Stimulated activated CD4-positive, alpha-beta T cell treated with anti-CD3 and anti-CD28 coated beads, Interleukin-1b, Interleukin-23, amount 100 ng/mL, for 48 hours (primary cell): ENCODE measurements at regions not wholly inside any gene's neighbourhood (a gene's known extent, or its start where the extent isn't known, plus 50 kb on each side); places are given as distances from the start of the nearest gene placed in this dataset.

Source experiments
- DNase-seq: peaks from one replicate; pipeline ENCODE4 v3.0.0-alpha.2; 2020

- no peak for DNase-seq
Observed at GRCh38 chr1:114219172-114219868, 65.7 kb upstream of the SYT6 start.

GRCh38 chr1:114218361-114219171 lies 64.9 kb upstream of the SYT6 start:
- no peak for DNase-seq

- DNase-seq: no peak
Observed at GRCh38 chr1:114216431-114217173, 62.9 kb upstream of the SYT6 start.

DNA sequence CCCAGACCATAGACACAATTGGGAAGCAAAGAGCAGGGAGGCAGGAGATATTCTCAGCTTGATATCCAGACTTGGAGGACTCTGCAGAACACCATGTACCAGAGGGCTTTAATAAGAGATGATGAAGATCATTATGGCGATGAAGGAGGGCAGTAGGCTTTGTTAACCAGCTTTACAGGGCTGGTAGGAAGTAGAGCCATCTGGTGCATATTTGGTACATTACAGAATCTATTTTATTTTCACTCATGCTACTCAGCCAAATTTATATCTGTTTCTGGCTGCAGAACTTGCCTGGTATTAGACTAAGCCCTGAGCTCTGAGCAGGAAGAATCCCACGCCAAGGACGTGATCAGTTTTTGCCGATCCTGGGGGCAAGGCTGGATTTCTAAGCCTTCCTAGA lies 61.8 kb upstream of the SYT6 start:
- DNase-seq: no peak

DNA sequence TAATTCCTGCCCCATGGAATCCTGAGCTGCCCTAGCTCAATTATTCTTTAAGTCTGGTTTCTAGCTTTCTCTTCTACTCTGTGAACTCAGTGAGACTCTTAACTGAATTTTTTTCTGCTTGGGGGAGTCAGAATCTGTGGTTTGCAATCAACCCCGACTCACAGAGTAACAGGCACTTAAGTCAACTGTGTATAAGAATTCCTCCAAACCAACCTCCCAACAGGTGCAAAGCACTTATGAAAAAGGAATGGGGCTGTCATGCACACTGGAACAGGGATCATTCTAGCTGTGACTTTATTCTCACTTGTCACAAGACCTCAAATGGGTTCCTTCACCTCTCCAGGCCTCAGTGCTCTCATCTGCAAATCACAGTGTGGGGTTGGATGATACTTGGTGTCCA lies 60.3 kb upstream of the SYT6 start:
- no peak for DNase-seq

- DNase-seq: no peak
Observed at GRCh38 chr1:114209971-114210370, 56.3 kb upstream of the SYT6 start.

DNA sequence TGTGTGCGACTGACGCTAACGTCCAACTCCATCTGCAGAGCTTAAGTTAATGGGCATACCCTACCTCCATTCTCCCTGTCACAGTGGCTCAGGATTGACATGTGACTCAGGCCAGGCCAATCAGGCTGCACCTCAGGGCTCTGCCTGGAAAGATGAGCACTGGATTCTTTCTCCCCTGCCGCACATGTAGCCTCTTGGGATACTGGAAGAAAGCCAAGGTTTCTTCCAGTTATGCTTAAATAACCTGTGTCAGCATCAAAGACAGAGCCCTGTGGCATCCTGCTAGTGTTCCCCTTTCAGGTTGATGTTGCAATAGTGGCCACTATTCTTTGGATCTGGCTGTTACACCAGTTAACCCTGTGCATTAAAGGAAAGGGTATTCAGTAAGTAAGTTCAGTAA lies 55.0 kb upstream of the SYT6 start:
- no peak for DNase-seq

- no peak for DNase-seq
Observed at GRCh38 chr1:114208106-114208505, 54.4 kb upstream of the SYT6 start.

GRCh38 chr1:114207635-114208034 lies 54.0 kb upstream of the SYT6 start:
- no peak for DNase-seq

DNA sequence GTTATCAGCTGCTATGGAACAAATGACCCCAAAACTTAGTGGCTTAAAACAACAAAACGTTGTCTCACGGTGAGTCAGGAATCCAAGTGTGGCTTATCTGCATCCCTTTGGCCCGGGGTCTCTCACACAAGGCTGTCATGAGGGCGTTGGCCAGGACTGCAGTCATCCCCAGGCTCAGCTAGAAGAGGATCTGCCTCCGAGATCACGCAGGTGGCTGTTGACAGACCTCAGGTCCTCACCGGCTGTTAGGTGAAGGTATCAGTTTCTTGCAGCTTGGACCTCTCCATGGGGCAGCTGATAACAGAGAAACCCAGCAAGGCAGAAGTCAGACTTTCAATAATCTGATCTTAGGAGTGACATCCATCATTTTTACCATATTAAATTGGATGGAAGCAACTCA lies 52.7 kb upstream of the SYT6 start:
- DNase-seq: no peak

DNA sequence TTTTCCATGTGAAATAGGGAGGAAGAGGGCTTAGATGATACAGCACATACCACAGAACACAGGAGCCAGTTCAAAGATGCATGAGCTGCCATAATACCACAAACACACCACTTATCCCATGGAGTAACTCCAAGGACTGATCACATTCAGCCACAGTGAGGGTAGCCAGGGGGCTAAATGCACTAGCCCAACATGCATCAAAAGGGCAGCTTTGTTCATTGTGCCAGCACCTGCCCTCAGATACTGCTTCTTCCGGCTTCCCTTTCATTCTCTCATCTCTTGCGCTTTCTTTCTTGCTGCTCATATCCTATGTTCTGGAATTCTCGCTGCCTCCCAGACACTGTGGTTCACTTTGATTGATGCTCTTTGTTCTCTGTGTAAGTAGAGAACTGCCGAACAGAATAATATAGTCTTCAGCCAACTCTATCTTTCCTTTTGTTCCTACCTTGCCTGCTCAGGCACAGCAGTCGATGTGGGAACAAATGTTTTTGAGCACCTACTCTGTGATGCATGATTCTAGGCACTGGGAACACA lies 50.0 kb upstream of the SYT6 start:
- no peak for DNase-seq
